K562 (cell line): ENCODE measurements at regions not wholly inside any gene's neighbourhood (a gene's known extent, or its start where the extent isn't known, plus 50 kb on each side); places are given as distances from the start of the nearest gene placed in this dataset.

Source experiments
- CTBP1 ChIP-seq: fragments of 450-650 bp; IDR thresholded peaks from 2 replicates; pipeline ENCODE4 v1.6.1; 2016; ENCODE audit warnings: borderline replicate concordance
- E2F6 ChIP-seq, 2 experiments: IDR thresholded peaks; 2 replicates each; pipeline ENCODE4 v1.6.1; 2011; ENCODE audit warnings: borderline replicate concordance in 1 of 2, control low read depth in 1 of 2, low read depth in 1 of 2, low read length in 1 of 2, mild to moderate bottlenecking in 1 of 2, mixed read lengths in 1 of 2, moderate library complexity in 1 of 2; ENCODE audit not compliant: insufficient read depth in 1 of 2, insufficient read length in 1 of 2, poor library complexity in 1 of 2, severe bottlenecking in 1 of 2; ENCODE audit errors: extremely low read depth in 1 of 2
- ETS1 ChIP-seq: conservative IDR thresholded peaks from 2 replicates; pipeline ENCODE4 v1.6.1; 2011; ENCODE audit warnings: low read depth, mild to moderate bottlenecking, low read length; ENCODE audit not compliant: control insufficient read depth
- HNRNPL ChIP-seq: fragments of 200-400 bp; formaldehyde crosslinking; IDR thresholded peaks from 2 replicates; pipeline ENCODE4 v1.6.1; 2017; ENCODE audit warnings: low read depth, mild to moderate bottlenecking, low read length
- KLF13 ChIP-seq: fragments of 450-650 bp; IDR thresholded peaks from 2 replicates; pipeline ENCODE4 v1.6.1; 2016; ENCODE audit warnings: missing genetic modification characterization, low read depth, mild to moderate bottlenecking, missing compliant biosample characterization, moderate library complexity, borderline replicate concordance
- MAX ChIP-seq: sonication (generic); formaldehyde crosslinking; IDR thresholded peaks from 2 replicates; pipeline ENCODE4 v1.9.0; 2022; ENCODE audit warnings: mild to moderate bottlenecking, missing genetic modification reagents
- NONO ChIP-seq, 2 experiments: fragments of 200-400 bp in 1 of 2; fragments of 450-650 bp in 1 of 2; formaldehyde crosslinking in 1 of 2; IDR thresholded peaks; 2 replicates each; pipeline ENCODE4 v1.6.1; 2017; ENCODE audit warnings: low read depth in 2 of 2, mild to moderate bottlenecking in 2 of 2, moderate library complexity in 2 of 2, low read length in 1 of 2
- NRF1 ChIP-seq, 2 experiments: fragments of 450-650 bp; IDR thresholded peaks in 1 of 2; conservative IDR thresholded peaks in 1 of 2; 2 replicates each; pipeline ENCODE4 v1.6.1; 2014; ENCODE audit warnings: mild to moderate bottlenecking in 2 of 2
- PHF8 ChIP-seq: fragments of 200-600 bp; sonication (generic); IDR thresholded peaks from 2 replicates; pipeline ENCODE4 v1.6.1; 2012; ENCODE audit warnings: mixed run types, mild to moderate bottlenecking, inconsistent platforms, low read length, moderate library complexity, borderline replicate concordance
- RB1 ChIP-seq: fragments of 450-650 bp; IDR thresholded peaks from 2 replicates; pipeline ENCODE4 v1.6.1; 2017; ENCODE audit warnings: low read depth, mild to moderate bottlenecking
- RBFOX2 ChIP-seq: fragments of 200-400 bp; formaldehyde crosslinking; IDR thresholded peaks from 2 replicates; pipeline ENCODE4 v1.6.1; 2017; ENCODE audit warnings: low read depth, mild to moderate bottlenecking, low read length, moderate library complexity
- RBM25 ChIP-seq: fragments of 200-400 bp; formaldehyde crosslinking; IDR thresholded peaks from 2 replicates; pipeline ENCODE4 v1.6.1; 2018; ENCODE audit warnings: low read length, low read depth, moderate library complexity; ENCODE audit not compliant: severe bottlenecking
- SAP30 ChIP-seq: fragments of 200-600 bp; sonication (generic); IDR thresholded peaks from 2 replicates; pipeline ENCODE4 v1.6.1; 2012; ENCODE audit warnings: borderline replicate concordance, low read depth, mild to moderate bottlenecking, moderate library complexity, low read length, control low read depth, inconsistent platforms; ENCODE audit not compliant: insufficient read depth, poor library complexity, severe bottlenecking
- SIN3B ChIP-seq: fragments of 450-650 bp; IDR thresholded peaks from 2 replicates; pipeline ENCODE4 v1.6.1; 2017; ENCODE audit warnings: low read depth, mild to moderate bottlenecking, moderate library complexity
- TAF1 ChIP-seq: IDR thresholded peaks from 2 replicates; pipeline ENCODE4 v1.6.1; 2011; ENCODE audit warnings: mild to moderate bottlenecking, low read length, moderate library complexity; ENCODE audit not compliant: insufficient read depth, control insufficient read depth, severe bottlenecking; ENCODE audit errors: extremely low read depth
- YY1 ChIP-seq, 3 experiments: IDR thresholded peaks; 2 replicates each; pipeline ENCODE4 v1.6.1; 2011; ENCODE audit warnings: low read length in 2 of 3, mild to moderate bottlenecking in 2 of 3, moderate library complexity in 2 of 3, borderline replicate concordance in 1 of 3, control low read depth in 1 of 3, low read depth in 1 of 3; ENCODE audit not compliant: insufficient read depth in 3 of 3, insufficient replicate concordance in 2 of 3, control insufficient read depth in 1 of 3, insufficient read length in 1 of 3; ENCODE audit errors: extremely low read depth in 1 of 3
- ZBED1 ChIP-seq: IDR thresholded peaks from 2 replicates; pipeline ENCODE4 v1.6.1; 2014

DNA sequence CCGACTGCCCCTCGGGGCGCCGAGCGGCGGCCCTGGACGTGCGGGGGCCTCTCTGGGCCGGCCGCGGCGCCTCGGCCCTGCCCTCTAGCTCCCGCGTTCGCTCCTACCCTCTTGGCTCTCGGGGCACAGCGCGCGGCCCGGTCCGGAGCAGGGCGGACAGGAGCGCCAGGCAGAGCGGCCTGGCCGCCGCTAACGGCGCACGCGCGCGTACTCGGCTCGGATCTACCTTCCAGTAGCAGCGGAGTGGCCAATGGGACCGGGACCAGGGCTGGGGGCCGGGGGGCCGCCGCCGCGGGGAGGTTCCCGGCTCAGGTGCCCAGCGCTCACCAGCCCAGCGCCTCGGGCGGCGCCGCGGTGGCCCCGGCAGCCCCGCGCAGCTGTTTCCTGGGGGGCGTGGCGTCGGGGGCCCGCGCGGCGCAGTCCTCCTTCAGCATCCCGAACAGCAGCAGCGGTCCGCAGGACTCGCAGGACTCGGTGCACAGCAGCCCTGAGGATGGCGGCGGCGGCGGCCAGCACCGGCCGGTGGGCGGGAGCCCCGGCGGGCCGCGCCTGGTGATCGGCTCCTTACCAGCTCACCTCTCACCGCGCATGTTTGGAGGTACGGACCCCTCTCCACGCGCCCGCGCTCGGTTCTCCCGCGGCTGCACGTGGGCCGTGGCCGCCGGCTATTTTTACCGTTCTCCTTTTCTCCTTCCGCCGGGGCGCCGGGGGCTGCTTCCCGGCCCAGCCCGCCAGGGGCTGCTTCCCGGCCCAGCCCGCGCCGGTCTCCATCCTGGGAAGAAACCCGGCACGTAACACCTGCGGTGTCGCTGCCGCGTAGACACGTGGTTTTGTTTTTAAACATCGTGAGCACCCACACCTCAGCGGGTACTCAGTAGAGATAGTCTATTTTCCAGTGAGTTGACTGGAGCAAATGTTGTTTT is 162.9 kb downstream of the KBTBD2 start (continued):
- peak in 1 of 2 experiments; percentile 35 for TF ChIP-seq E2F6 (IDR thresholded peaks at IDR 0.05; ENCODE audit: borderline replicate concordance in 1 of 2, extremely low read depth in 1 of 2, insufficient read depth in 1 of 2, insufficient read length in 1 of 2, low read depth in 1 of 2, low read length in 1 of 2, poor library complexity in 1 of 2, severe bottlenecking in 1 of 2)
- peak; percentile 60; the same call in 1 of the 2 replicates for TF ChIP-seq HNRNPL
- TF ChIP-seq RB1, result peak; percentile 65; the same call in 1 of the 2 replicates
- TF ChIP-seq SAP30, result peak; percentile 70
- TF ChIP-seq NONO (IDR thresholded peaks at IDR 0.05; ENCODE audit: low read depth in 2 of 2, low read length in 1 of 2), result peak in 1 of 2 experiments; percentile 8; a peak in 1 of 4 replicates
- peak in 1 of 3 experiments; percentile 31 for TF ChIP-seq YY1 (IDR thresholded peaks at IDR 0.05; ENCODE audit: borderline replicate concordance in 1 of 3, control insufficient read depth in 1 of 3, extremely low read depth in 1 of 3, insufficient read depth in 3 of 3, insufficient read length in 1 of 3, insufficient replicate concordance in 2 of 3, low read depth in 1 of 3, low read length in 2 of 3)
- TF ChIP-seq NRF1 (conservative IDR thresholded peaks at IDR 0.05 in 1 of 2, IDR thresholded peaks at IDR 0.05 in 1 of 2), result peak in 1 of 2 experiments; percentile 84; a peak in 3 of 4 replicates
- peak; percentile 54 for TF ChIP-seq ETS1
- TF ChIP-seq TAF1, result peak; percentile 63
- TF ChIP-seq RBM25, result peak; percentile 2
- TF ChIP-seq SIN3B, result peak; percentile 62
- peak; percentile 59 for TF ChIP-seq MAX (CRISPR knock-in tag)
- TF ChIP-seq CTBP1, result peak; percentile 57
- TF ChIP-seq KLF13, result peak; percentile 46; the same call in 1 of the 2 replicates
- 0 out of 2 replicates have a peak, but pooled peaks have one; percentile 26 for TF ChIP-seq ZBED1
- peak; percentile 65; the same call in 1 of the 2 replicates for TF ChIP-seq PHF8
- TF ChIP-seq RBFOX2, result peak; percentile 62
